ENCODE measurements at regions not wholly inside any gene's neighbourhood (a gene's known extent, or its start where the extent isn't known, plus 50 kb on each side); places are given as distances from the start of the nearest gene placed in this dataset.

- H3K9me3 Mint-ChIP-seq, result no peaks in the 10 kb centered on the region
- no peak overlapping the region for H3K4me3 Mint-ChIP-seq
- no peaks in the 10 kb centered on the region for H3K4me1 Mint-ChIP-seq
- H3K36me3 Mint-ChIP-seq, result no peaks in the 10 kb centered on the region
- no peak for ATAC-seq
- H3K27ac Mint-ChIP-seq, result no peak overlapping the region
- peaks cover 9% of the 10 kb centered on the region for H3K27me3 Mint-ChIP-seq
Observed at GRCh38 chr20:58162986-58163385, 65.5 kb downstream of the ANKRD60 start.

- H3K9me3 Mint-ChIP-seq, result no peaks in the 10 kb centered on the region
- ATAC-seq, result no peak
- H3K27ac Mint-ChIP-seq, result no peak overlapping the region
- H3K4me1 Mint-ChIP-seq, result no peaks in the 10 kb centered on the region
- H3K27me3 Mint-ChIP-seq, result peaks cover 9% of the 10 kb centered on the region
- no peaks in the 10 kb centered on the region for H3K36me3 Mint-ChIP-seq
- H3K4me3 Mint-ChIP-seq, result no peak overlapping the region
Observed at GRCh38 chr20:58161192-58161591, 67.3 kb downstream of the ANKRD60 start.

GRCh38 chr20:58160451-58161061 is 67.9 kb downstream of the ANKRD60 start:
- Mint-ChIP-seq H3K9me3 (no peaks in the 10 kb centered on the region), H3K27me3 (peaks cover 9% of the 10 kb centered on the region), H3K36me3 (no peaks in the 10 kb centered on the region), H3K4me3 (no peak overlapping the region), H3K4me1 (no peaks in the 10 kb centered on the region), H3K27ac (no peak overlapping the region)
- ATAC-seq, result no peak

GRCh38 chr20:58155148-58155925 is 73.1 kb downstream of the ANKRD60 start:
- Mint-ChIP-seq H3K4me3 (no peak overlapping the region), H3K4me1 (no peaks in the 10 kb centered on the region), H3K36me3 (no peaks in the 10 kb centered on the region), H3K27ac (no peak overlapping the region), H3K9me3 (no peaks in the 10 kb centered on the region), H3K27me3 (peaks cover 41% of the 10 kb centered on the region)
- no peak for ATAC-seq

GRCh38 chr20:58154113-58154512 is 74.3 kb downstream of the ANKRD60 start:
- no peak for ATAC-seq
- H3K27me3 Mint-ChIP-seq, result peaks cover 50% of the 10 kb centered on the region
- no peaks in the 10 kb centered on the region for H3K4me1 Mint-ChIP-seq
- H3K9me3 Mint-ChIP-seq, result no peaks in the 10 kb centered on the region
- H3K4me3 Mint-ChIP-seq, result no peak overlapping the region
- no peaks in the 10 kb centered on the region for H3K36me3 Mint-ChIP-seq
- no peak overlapping the region for H3K27ac Mint-ChIP-seq

- H3K4me3 Mint-ChIP-seq, result no peak overlapping the region
- no peak overlapping the region for H3K27ac Mint-ChIP-seq
- H3K4me1 Mint-ChIP-seq, result no peaks in the 10 kb centered on the region
- H3K36me3 Mint-ChIP-seq, result no peaks in the 10 kb centered on the region
- ATAC-seq, result no peak
- H3K27me3 Mint-ChIP-seq, result peaks cover 60% of the 10 kb centered on the region
- H3K9me3 Mint-ChIP-seq, result peaks cover under 1% of the 10 kb centered on the region
Observed at GRCh38 chr20:58153121-58153520, 75.3 kb downstream of the ANKRD60 start.

GRCh38 chr20:58150772-58151171 is 77.7 kb downstream of the ANKRD60 start:
- H3K4me3 Mint-ChIP-seq, result no peak overlapping the region
- no peaks in the 10 kb centered on the region for H3K4me1 Mint-ChIP-seq
- no peak overlapping the region for H3K27ac Mint-ChIP-seq
- no peaks in the 10 kb centered on the region for H3K36me3 Mint-ChIP-seq
- peaks cover 8% of the 10 kb centered on the region for H3K9me3 Mint-ChIP-seq
- ATAC-seq, result no peak
- peaks cover 71% of the 10 kb centered on the region for H3K27me3 Mint-ChIP-seq

GRCh38 chr20:58149437-58150091 is 78.9 kb downstream of the ANKRD60 start:
- H3K27me3 Mint-ChIP-seq, result peaks cover 82% of the 10 kb centered on the region
- peaks cover 8% of the 10 kb centered on the region for H3K9me3 Mint-ChIP-seq
- ATAC-seq, result no peak
- H3K4me3 Mint-ChIP-seq, result no peak overlapping the region
- H3K36me3 Mint-ChIP-seq, result no peaks in the 10 kb centered on the region
- no peaks in the 10 kb centered on the region for H3K4me1 Mint-ChIP-seq
- no peak overlapping the region for H3K27ac Mint-ChIP-seq

GRCh38 chr20:58148891-58149290 is 79.6 kb downstream of the ANKRD60 start:
- Mint-ChIP-seq H3K4me3 (no peak overlapping the region), H3K27ac (no peak overlapping the region), H3K27me3 (peaks cover 83% of the 10 kb centered on the region), H3K4me1 (no peaks in the 10 kb centered on the region), H3K36me3 (no peaks in the 10 kb centered on the region), H3K9me3 (peaks cover 8% of the 10 kb centered on the region)
- no peak for ATAC-seq

- H3K36me3 Mint-ChIP-seq, result no peaks in the 10 kb centered on the region
- peaks cover 8% of the 10 kb centered on the region for H3K9me3 Mint-ChIP-seq
- no peak for ATAC-seq
- no peak overlapping the region for H3K27ac Mint-ChIP-seq
- H3K4me3 Mint-ChIP-seq, result no peak overlapping the region
- peaks cover 80% of the 10 kb centered on the region for H3K27me3 Mint-ChIP-seq
- H3K4me1 Mint-ChIP-seq, result no peaks in the 10 kb centered on the region
Observed at GRCh38 chr20:58147628-58148370, 80.7 kb downstream of the ANKRD60 start.

GRCh38 chr20:58146746-58147140 is 81.7 kb downstream of the ANKRD60 start:
- H3K4me3 Mint-ChIP-seq, result no peak overlapping the region
- no peak for ATAC-seq
- no peak overlapping the region for H3K27ac Mint-ChIP-seq
- peaks cover 70% of the 10 kb centered on the region for H3K27me3 Mint-ChIP-seq
- peaks cover 8% of the 10 kb centered on the region for H3K9me3 Mint-ChIP-seq
- no peaks in the 10 kb centered on the region for H3K36me3 Mint-ChIP-seq
- H3K4me1 Mint-ChIP-seq, result no peaks in the 10 kb centered on the region

- no peak for ATAC-seq
- Mint-ChIP-seq H3K9me3 (peaks cover 8% of the 10 kb centered on the region), H3K27me3 (peaks cover 67% of the 10 kb centered on the region), H3K4me1 (no peaks in the 10 kb centered on the region), H3K36me3 (no peaks in the 10 kb centered on the region), H3K27ac (no peak overlapping the region), H3K4me3 (no peak overlapping the region)
Observed at GRCh38 chr20:58146081-58146745, 82.2 kb downstream of the ANKRD60 start.

- no peaks in the 10 kb centered on the region for H3K36me3 Mint-ChIP-seq
- H3K4me3 Mint-ChIP-seq, result no peak overlapping the region
- ATAC-seq, result no peak
- no peak overlapping the region for H3K27ac Mint-ChIP-seq
- H3K27me3 Mint-ChIP-seq, result peaks cover 62% of the 10 kb centered on the region
- peaks cover 8% of the 10 kb centered on the region for H3K9me3 Mint-ChIP-seq
- H3K4me1 Mint-ChIP-seq, result no peaks in the 10 kb centered on the region
Observed at GRCh38 chr20:58145506-58146080, 82.9 kb downstream of the ANKRD60 start.

- Mint-ChIP-seq H3K27ac (no peak overlapping the region), H3K36me3 (no peaks in the 10 kb centered on the region), H3K9me3 (peaks cover 8% of the 10 kb centered on the region), H3K4me1 (no peaks in the 10 kb centered on the region), H3K4me3 (no peak overlapping the region), H3K27me3 (peaks cover 59% of the 10 kb centered on the region)
- no peak for ATAC-seq
Observed at GRCh38 chr20:58144096-58144495, 84.4 kb downstream of the ANKRD60 start.
